Muscle layer of duodenum (tissue), 2 donors: ENCODE measurements at regions not wholly inside any gene's neighbourhood (a gene's known extent, or its start where the extent isn't known, plus 50 kb on each side); places are given as distances from the start of the nearest gene placed in this dataset.

Experiments used
- H3K27ac ChIP-seq: one replicate; pipeline ENCODE4 v1.7.0; 2013; ENCODE audit warnings: mild to moderate bottlenecking, low read length
- H3K27me3 ChIP-seq: one replicate; pipeline ENCODE4 v1.7.0; 2013; ENCODE audit warnings: low read depth, mild to moderate bottlenecking, control low read depth, low read length
- H3K36me3 ChIP-seq, 2 donors: one replicate each; pipeline ENCODE4 v1.7.0; 2013; ENCODE audit warnings: low read length in 2 of 2, control low read depth in 1 of 2, mild to moderate bottlenecking in 1 of 2; ENCODE audit not compliant: insufficient read depth in 2 of 2, control insufficient read depth in 1 of 2
- H3K4me1 ChIP-seq, 2 donors: one replicate each; pipeline ENCODE4 v1.7.0; 2013; ENCODE audit warnings: low read length in 2 of 2, mild to moderate bottlenecking in 2 of 2, control low read depth in 1 of 2, moderate library complexity in 1 of 2; ENCODE audit not compliant: insufficient read depth in 2 of 2, control insufficient read depth in 1 of 2
- H3K4me3 ChIP-seq, 2 donors: one replicate each; pipeline ENCODE4 v1.7.0; 2013; ENCODE audit warnings: low read length in 2 of 2, low read depth in 1 of 2, mild to moderate bottlenecking in 1 of 2
- H3K9me3 ChIP-seq, 2 donors: one replicate each; pipeline ENCODE4 v1.7.0; 2013; ENCODE audit warnings: low read length in 2 of 2, control low read depth in 1 of 2, mild to moderate bottlenecking in 1 of 2; ENCODE audit not compliant: control insufficient read depth in 1 of 2
- donor health status: healthy.

DNA sequence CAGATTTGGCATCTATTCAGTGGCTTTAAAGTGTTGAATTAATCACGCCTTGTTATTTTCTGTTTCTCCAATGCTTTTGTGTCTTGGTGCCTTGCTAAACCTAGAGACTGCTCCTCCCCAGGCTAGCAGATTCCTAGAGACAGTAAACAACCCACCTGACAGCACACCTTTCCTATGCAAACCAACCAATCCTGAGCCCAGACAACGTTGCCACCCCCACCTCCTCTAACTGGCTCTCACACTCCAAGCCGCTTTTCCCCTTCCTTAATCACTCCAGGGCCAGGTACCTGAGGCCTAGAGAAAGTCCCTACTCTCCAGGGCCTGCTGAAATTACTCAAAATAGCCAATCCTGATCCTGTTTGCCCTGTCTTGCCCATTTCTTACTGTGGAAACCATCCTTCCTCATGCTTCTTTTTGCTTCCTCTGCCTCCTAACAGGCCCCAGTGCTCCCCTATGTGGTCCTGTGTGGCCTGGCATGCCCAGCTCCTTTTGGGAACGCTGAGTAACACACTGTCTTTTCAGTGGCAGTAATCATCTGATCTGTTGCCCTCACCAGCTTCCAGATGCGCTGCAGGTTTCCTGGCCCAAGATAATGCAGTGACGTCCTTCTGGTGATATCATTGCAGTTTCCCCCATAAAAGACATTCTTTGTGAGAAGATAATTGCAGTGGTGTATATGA lies 53.4 kb downstream of the GAS1 start:
- H3K9me3 ChIP-seq = no peaks in the 10 kb centered on the region
- no peaks in the 10 kb centered on the region for H3K4me1 ChIP-seq
- no peak overlapping the region for H3K4me3 ChIP-seq
- no peaks in the 10 kb centered on the region for H3K27me3 ChIP-seq
- no peak overlapping the region for H3K27ac ChIP-seq
- H3K36me3 ChIP-seq = no peaks in the 10 kb centered on the region

DNA sequence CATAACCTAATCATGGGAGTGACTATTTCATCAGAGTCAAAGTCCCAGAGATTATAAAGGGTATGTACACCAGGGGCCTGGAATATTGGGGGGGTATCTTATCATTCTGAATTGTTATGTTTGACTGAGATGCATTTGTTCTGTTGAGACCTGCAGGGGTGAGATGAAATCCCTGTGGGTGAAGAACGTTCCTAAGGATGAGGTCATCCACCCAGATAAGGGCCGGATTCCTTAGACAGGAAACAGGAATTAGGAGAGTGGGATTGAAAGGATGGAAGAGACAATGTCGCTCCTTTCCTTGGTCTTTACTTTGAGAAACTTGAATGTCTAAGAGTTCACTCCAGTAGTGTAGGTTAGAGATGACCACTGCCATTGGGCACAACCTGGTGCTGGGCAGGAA lies 54.7 kb downstream of the GAS1 start:
- no peak overlapping the region for H3K4me3 ChIP-seq
- H3K4me1 ChIP-seq = no peaks in the 10 kb centered on the region
- H3K36me3 ChIP-seq = no peaks in the 10 kb centered on the region
- H3K27ac ChIP-seq = no peak overlapping the region
- no peaks in the 10 kb centered on the region for H3K9me3 ChIP-seq
- H3K27me3 ChIP-seq = no peaks in the 10 kb centered on the region

DNA sequence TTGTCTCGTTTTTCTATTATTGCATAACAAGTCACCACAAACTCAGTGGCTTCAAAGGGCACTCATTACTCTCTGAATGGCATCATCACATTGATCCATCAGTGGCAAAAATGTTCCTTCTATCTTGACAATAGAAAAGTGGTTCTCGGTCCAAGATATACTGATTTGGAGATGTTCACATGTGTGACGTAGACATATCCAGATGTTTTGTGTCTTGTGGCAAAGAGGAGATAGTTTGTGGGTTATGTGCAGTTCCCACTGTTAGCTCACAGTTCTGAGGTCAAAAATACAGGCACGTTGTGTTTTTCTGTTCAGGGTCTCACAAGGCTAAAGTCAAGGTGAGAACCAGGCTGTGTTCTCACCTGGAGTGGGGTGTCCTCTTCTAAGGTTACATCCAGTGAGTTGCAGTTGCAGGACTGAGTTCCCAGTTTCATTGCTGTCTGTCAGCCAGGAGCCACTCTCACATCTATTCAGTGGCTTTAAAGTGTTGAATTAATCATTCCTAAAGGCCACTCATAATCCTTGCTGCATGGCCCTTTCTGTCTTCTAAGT lies 55.3 kb downstream of the GAS1 start:
- no peaks in the 10 kb centered on the region for H3K9me3 ChIP-seq
- H3K36me3 ChIP-seq = no peaks in the 10 kb centered on the region
- H3K4me3 ChIP-seq = no peak overlapping the region
- H3K4me1 ChIP-seq = no peaks in the 10 kb centered on the region
- H3K27ac ChIP-seq = no peak overlapping the region
- H3K27me3 ChIP-seq = no peaks in the 10 kb centered on the region

DNA sequence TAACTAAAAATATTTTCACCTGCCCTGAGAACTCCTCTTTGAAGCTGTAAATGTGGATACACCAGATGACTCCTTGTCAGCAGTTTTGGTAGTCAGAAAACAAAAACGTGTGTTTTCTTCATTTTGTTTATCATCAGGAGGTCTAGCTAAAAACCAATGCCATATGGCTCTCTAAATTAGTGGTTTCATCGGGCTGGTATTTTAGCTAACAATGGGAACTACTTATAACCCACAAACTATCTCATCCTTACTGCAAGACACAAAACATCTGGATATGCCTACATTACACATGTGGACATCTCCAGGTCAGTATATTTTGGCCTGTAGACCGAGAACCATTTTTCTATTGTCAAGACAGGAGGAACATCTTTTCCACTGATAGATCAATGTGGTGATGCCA lies 56.2 kb downstream of the GAS1 start:
- no peaks in the 10 kb centered on the region for H3K27me3 ChIP-seq
- no peaks in the 10 kb centered on the region for H3K36me3 ChIP-seq
- no peak overlapping the region for H3K4me3 ChIP-seq
- no peaks in the 10 kb centered on the region for H3K9me3 ChIP-seq
- H3K4me1 ChIP-seq = no peaks in the 10 kb centered on the region
- H3K27ac ChIP-seq = no peak overlapping the region

DNA sequence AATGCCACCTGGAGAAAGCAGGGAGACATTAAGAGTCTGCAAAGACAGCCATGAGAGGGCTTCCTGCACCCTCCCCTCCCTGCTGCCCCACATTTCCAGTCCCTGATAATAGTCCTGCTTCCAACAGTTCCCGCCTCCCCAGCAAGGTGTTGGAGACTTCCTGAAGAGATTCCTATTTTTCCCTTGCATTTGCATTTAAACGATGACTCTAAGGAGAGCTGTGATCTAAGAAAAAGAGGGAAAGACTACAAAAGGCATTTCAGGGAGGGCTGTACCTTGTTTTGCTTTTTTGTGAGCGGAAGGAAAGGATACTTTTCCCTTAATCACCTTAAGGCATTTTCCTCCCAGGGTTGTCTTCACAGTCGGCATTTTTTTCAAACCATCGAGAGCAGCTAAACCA lies 62.1 kb downstream of the GAS1 start:
- no peaks in the 10 kb centered on the region for H3K4me1 ChIP-seq
- H3K4me3 ChIP-seq = no peak overlapping the region
- no peaks in the 10 kb centered on the region for H3K27me3 ChIP-seq
- H3K36me3 ChIP-seq = no peaks in the 10 kb centered on the region
- H3K27ac ChIP-seq = no peak overlapping the region
- no peaks in the 10 kb centered on the region for H3K9me3 ChIP-seq

DNA sequence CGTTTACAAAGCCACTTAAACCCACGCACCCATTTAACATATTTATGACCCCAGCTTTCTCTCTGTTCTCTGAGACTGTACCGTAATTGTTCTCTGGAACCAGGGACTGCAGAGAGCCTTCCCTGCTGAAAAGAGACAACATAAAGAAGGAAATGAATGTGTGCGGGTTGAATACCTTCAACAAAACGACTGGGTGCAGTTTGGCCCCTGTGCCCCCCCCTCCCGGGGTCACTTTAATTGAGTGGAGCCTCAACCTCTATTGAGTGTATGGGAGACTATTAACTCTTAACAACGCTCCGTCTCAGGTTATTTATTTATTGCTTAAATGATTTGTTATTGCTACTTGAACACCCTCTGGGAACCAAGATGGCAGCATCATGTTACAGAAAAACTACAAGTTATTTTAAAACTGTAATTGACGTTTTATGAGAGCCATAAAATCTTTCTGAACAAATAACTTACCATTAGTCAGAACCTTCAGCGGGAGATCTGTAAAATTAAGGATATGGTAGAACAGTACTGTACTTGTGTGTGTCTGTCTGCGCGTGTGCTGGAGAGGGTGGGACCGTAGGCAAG lies 70.6 kb downstream of the GAS1 start:
- Histone ChIP-seq H3K36me3 (no peaks in the 10 kb centered on the region), H3K4me1 (no peaks in the 10 kb centered on the region), H3K27me3 (no peaks in the 10 kb centered on the region), H3K9me3 (no peaks in the 10 kb centered on the region), H3K4me3 (no peak overlapping the region), H3K27ac (no peak overlapping the region)

DNA sequence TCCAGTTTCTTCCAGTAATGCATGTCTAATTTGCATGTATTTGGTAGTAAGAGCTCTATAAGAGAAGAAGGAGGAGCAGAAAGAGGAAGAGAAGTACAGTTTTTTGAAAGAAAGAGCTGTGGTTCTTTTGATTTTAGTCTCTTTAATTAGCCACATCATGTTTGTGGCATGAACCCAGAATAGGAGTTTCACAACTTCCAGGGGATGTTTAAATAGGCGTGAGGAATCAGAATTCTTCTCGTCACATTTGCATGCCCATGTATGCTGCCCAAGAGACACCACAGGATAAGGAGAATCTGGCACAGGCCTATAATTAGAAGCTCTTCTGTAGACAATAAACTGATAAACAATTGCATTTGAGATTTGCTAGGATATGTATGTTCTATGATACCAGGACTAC lies 78.7 kb downstream of the GAS1 start:
- Histone ChIP-seq H3K4me3 (no peak overlapping the region), H3K27me3 (no peaks in the 10 kb centered on the region), H3K36me3 (no peaks in the 10 kb centered on the region), H3K4me1 (peaks cover 0 to 5% of the 10 kb centered on the region in 2 donors), H3K9me3 (no peaks in the 10 kb centered on the region), H3K27ac (no peak overlapping the region)

DNA sequence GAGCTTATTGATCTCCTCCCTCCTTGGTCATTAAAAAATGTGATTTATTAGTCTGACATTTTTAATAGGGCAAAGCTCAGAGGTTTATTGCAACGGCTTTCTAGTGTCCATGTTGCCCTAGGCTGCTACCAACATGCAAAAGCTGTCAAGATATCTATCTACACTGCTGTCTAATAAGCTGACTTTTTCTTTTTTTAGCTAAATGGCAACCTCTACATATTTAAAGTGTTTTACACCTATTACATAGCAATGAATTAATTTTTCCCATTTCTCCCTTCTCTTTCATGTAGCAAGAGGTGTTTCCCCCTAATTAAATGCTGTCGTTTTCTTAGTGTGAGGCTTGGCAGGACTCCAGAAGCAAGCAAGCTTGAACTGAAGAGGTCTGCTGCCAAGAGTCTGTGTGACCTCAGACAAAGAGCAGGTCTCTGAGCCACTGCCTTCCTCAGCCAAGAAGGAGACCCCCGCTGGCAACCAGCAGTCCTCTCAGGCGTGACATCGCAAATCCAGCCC lies 79.4 kb downstream of the GAS1 start:
- Histone ChIP-seq H3K27ac (no peak overlapping the region), H3K4me1 (peaks cover 0 to 5% of the 10 kb centered on the region in 2 donors), H3K9me3 (no peaks in the 10 kb centered on the region), H3K36me3 (no peaks in the 10 kb centered on the region), H3K4me3 (no peak overlapping the region), H3K27me3 (no peaks in the 10 kb centered on the region)

DNA sequence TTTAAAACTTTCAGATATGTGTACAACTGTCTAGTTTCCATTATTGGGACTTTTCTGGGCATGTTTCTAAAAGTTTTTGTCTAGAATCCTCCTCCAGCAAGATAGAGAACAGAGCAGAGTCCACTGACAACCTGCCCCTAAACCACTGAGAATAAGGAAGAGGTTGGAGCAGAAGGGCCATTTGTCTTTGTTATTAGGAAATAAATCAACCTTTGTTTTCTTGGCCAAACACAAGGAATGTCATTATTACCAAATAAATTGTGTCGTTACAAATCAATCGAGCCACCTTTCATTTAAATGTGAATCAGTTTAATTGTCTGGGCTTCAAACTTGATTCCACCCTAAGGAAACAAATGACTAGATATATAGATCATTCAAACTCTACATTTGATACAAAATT lies 81.4 kb downstream of the GAS1 start:
- H3K36me3 ChIP-seq = no peaks in the 10 kb centered on the region
- no peaks in the 10 kb centered on the region for H3K27me3 ChIP-seq
- no peak overlapping the region for H3K4me3 ChIP-seq
- H3K4me1 ChIP-seq = peaks cover 0 to 5% of the 10 kb centered on the region in 2 donors
- no peaks in the 10 kb centered on the region for H3K9me3 ChIP-seq
- H3K27ac ChIP-seq = no peak overlapping the region

DNA sequence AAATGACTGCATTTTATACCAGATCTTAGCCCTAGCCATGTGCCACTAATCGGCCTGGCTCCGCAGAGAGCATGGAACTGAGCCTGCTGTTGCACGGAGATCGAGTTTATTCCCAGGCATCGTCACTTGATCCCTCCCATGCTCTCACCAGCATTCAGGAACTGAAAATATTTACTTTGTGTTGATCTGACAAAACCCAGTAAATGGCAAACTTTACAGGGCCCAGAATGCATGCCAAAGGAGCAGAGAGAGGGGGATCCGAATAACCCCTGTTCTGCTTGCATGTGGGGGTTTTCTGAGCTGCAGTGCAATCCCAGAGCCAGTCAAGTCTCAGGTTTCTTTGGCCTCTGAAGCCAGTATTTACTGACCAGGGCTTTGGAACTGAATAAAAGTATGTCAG lies 87.3 kb downstream of the GAS1 start:
- Histone ChIP-seq H3K4me3 (no peak overlapping the region), H3K36me3 (no peaks in the 10 kb centered on the region), H3K27ac (no peak overlapping the region)

DNA sequence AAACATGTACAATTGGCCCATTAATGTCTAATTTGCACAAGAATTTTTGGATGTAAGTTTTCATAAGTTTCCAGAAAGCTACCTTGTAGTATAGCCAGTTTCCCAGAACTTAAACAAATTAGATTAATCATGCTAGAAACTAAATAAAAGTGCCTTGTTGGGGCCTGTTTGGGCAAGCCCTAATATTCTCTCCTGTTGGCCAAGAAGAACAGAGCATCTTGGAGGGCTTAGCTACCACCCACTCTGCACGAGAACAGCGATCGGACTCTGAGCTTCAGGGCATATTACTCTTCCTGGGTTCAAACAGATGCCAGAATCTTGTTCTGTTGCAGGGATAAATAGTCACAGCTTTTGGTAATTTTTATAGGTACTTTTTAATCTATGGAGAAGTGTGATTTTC lies 88.2 kb downstream of the GAS1 start:
- no peak overlapping the region for H3K27ac ChIP-seq
- no peaks in the 10 kb centered on the region for H3K36me3 ChIP-seq
- no peak overlapping the region for H3K4me3 ChIP-seq
- no peaks in the 10 kb centered on the region for H3K4me1 ChIP-seq
- no peaks in the 10 kb centered on the region for H3K9me3 ChIP-seq
- no peaks in the 10 kb centered on the region for H3K27me3 ChIP-seq

More for the DNA sequence above, 87.3 kb downstream of the GAS1 start:
- Histone ChIP-seq H3K4me1 (no peaks in the 10 kb centered on the region), H3K27me3 (no peaks in the 10 kb centered on the region), H3K9me3 (no peaks in the 10 kb centered on the region)
